Stimulated activated CD4-positive, alpha-beta T cell treated with anti-CD3 and anti-CD28 coated beads, Interleukin-1b, Interleukin-23, amount 100 ng/mL, for 24 hours (primary cell): ENCODE measurements at regions not wholly inside any gene's neighbourhood (a gene's known extent, or its start where the extent isn't known, plus 50 kb on each side); places are given as distances from the start of the nearest gene placed in this dataset.

Experiments used
- DNase-seq, 4 experiments: peaks; one replicate each; pipeline ENCODE4 v3.0.0-alpha.2; 2020; ENCODE audit warnings: low read depth in 4 of 4, low spot score in 1 of 4

DNA sequence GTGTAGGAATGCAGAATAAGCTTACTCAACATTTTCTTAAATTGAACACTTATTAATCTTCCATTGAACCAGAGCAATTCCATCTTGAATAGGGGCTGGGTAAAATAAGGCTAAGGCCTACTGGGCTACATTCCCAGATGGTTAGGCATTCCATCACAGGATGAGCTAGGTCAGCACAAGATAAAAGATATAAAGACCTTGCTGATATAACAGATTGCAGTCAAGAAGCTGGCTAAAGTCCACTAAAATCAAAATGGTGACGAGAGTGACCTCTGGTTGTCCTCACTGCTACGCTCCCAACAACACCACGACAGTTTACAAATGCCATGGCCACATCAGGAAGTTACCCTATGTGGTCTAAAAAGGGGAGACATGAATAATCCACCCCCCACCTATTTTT lies 156.1 kb downstream of the NXNL2 start:
- DNase-seq, result no peak

DNA sequence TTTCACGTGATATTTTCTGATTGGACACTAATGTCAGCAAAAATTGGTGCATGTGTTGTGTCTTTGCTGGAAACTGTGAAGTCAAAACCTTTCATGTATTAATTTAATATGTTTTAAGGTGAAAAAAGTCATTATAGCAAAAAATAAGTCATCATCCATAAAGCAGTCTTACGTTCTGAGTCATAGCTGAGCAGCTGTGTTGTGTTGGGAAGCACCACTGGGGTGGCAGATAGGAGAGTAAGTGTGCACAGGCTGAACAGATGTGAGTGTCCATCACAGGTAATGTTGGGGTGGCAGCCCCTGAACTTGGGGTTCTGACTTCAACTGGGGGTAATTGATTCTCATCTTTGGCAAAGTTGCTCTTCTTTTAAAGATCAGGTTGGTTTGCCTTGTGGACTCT lies 156.8 kb downstream of the NXNL2 start:
- no peak for DNase-seq

DNA sequence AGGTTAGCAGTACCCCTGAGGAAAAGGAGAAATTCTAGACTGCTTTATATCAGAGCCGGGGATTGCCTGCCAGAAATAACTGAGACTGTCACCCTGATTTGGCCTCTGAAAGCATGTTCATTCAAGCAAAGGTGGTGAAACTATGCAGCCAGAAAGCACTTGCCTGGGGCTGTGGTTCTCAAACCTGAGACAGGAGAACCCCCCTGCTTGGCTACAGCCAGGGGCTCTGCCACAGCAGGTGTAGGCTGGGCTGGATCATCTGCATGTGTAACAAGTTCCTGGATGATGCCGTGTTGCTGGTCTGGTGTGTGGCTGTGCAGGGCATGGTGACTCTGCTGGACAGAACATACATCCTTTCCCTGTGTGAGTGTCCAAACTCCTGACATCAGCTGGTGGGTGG lies 157.8 kb downstream of the NXNL2 start:
- no peak for DNase-seq

DNA sequence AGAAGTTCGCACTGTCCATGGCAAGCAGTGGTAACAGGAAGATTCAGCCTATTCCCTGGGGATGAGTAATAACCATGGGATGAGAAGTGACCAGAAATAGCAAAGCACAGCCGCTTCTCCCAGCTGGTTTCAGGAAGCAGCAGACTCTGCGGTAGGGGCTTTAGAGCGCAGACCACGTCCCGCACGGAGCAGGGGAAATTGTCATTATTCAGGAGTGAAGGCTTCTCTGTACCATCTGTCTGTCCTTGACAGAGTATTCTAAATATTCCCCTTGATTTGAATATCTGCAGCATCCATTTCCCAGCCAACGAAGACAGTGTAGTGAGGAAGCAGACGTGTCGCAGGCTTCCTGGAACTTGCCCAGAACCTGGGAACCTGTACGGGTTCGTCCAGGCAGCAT lies 159.6 kb downstream of the NXNL2 start:
- DNase-seq, result no peak

DNA sequence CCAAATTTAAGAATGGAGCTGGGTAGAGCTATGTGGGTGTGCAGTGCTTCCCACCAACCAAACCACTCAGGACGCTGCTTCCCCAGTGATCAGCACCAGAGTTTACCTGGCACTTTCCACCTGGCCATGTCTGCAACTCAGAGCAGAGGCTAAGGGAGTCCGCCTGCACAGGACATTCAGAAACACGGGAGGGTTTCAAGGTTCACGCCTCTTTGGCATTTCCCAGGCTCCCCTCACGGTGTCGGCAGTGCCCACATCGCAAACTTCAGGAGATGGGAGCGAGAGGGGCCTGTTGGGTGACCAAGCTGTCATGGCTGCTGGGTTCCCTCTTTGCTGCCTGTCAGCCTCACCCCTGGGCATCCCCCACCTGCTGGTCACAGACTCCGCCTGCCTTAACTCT lies 161.5 kb downstream of the NXNL2 start:
- no peak for DNase-seq

DNA sequence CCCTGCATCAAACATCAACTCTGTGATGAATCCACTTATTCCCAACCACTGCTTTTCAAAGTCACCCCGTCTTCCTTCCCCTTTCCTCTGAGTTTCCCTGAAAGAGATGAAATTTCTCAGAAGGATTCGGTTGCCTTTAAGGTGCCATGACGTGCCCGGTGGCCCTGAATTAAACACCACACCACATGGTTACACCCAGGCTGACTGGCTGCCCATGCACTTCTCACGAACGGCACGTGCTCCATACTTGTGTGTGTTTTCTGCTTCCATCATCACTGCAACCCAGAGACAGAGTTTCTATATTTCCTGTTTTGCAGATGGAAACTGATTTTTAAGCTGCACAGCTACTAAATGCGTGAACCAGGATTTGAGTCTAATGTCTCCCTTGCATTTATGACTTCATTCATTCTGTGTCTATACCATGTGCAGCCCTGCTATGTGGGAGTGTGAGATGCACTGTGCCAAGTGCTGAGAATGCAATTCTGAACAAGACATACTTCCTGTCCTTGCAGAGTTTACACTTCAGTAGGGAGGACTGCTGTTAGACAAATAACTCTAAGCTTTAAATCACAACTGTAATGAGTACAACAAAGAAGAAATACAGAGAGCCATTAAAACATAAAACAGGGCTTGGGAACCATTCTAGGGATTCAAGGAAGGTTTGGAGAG lies 162.9 kb downstream of the NXNL2 start:
- no peak for DNase-seq

DNA sequence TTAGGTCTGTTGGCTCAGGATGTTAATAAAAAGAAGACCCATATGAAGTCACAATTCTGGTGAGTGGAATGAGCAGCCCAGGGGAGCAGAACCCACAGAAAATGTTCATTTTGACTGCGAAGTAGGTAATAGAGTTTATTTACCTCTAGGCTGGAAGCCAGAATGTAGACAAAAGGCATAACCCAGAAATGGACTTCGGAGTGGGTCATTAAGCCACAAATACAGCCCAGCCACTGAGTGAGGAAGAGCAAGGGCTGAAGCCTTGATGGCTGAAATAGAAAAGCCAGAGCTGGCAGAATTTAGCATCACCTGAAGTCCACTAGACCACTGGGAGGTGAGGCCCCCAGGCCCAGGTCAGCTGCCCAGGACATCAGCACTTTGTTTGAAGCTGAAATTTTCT lies 168.0 kb downstream of the NXNL2 start:
- no peak for DNase-seq

DNA sequence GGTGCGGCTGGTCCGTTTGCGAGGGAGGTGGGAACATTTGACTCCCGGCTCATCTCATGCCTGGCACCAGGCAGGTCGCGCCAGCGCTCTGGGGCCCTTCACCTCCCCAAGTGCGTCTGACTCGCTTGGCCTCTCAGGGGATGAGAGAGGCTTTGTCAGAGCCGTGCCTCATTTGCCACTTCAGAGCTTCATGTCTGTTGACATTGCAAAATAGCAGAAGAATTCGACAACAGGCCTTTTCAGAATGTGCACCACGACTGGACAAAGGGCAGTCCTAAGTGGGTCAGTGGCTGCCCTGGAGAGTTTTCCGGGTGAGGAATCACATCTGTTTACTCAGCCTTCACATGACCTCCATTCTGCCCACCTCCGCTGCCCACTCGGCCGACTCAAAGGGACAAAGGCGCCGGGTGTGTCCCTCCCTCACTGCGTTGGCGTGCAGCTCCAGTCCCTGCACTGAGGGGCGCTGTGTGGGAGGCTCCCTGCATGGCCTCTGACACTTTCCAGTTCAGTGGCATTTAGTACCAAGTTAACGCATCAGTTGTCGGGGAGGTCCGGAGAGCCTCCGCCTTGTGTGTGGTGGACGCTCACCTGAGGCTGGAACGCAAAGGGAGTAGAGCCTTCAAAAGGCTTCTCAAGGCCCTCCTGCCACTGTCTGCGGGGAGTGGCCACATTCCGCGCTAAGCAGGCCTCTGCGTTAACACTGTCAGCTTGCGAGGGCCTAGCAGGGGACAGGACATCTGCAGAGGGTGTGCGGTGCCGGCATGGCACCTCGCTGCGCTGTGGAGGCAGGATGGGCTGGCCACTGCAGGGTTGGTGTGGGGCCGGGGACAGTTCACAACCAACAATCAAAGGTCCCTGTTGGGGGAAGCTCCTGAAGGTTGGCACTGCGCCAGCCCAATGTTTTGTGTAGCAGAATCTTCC lies 171.5 kb downstream of the NXNL2 start:
- DNase-seq, result no peak

DNA sequence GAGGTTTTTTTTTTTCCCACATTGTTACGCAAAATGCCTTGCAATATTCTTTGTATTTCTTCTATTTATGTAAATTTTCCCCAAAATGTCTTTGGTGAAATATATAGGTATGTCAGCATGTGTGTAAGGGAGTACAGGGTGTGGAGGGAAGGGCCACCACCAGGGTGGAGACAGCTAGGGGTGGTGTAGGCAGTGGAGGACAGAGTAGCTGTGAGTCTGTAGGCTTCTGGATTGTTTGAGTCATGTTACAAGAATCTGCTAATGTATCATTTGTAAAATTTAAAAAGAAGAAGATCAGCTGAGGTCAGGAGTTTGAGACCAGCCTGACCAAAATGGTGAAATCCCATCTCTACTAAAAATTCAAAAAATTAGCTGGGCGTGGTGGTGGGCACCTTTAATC lies 175.5 kb downstream of the NXNL2 start:
- DNase-seq, result no peak

DNA sequence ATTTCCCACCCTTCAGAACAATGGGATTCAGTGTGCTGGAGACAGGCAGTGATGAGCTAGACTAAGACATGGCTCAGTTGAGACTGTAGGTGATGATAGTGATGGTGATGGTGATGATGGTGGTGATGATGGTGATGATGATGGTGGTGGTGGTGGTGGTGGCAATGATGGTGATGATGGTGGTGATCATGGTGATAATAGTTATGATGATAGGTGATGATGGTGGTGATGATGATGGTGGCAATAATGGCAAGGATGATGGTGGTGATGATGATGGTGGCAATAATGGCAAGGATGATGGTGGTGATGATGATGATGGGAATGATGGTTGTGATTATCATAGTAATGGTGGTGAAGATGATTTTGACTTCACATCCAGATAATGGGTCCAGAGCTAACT lies 176.7 kb downstream of the NXNL2 start:
- no peak for DNase-seq

DNA sequence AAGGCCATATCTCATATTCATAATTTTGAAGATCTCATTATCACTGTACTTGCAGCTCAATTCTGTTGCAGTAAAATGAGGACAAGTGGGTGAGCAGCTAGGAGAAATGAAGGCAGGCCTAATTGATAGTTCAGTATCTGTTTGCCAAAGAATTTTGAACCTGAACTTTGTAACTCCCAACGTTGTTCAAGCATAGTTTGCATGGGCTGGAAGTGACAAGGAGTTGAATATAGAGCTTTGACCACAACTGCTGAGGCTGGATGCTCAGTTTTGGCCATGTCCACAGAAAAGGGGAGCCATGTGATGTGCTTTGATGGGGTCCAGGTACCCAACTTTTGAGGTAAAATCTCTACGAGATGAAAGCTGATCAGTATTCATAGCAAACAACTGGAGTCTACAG lies 177.5 kb downstream of the NXNL2 start:
- no peak for DNase-seq

DNA sequence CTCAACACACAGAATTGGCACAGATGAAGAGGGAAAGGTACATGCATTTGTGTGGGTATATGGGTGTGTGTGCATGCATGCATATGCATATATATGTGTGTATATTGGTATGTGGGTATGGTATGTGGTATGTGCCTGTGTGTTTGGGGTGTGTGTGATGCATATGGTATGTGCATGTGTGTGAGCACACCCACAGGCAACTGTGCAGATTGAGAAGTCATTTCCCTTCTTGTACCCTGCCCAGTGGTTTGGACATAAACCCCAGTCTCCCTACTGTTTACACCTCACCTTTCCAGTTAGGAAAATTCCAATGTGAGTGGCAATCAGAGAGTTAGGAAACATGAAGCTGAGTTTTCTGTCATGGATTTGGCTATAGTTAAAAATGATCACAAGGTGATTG lies 178.0 kb downstream of the NXNL2 start:
- no peak for DNase-seq

DNA sequence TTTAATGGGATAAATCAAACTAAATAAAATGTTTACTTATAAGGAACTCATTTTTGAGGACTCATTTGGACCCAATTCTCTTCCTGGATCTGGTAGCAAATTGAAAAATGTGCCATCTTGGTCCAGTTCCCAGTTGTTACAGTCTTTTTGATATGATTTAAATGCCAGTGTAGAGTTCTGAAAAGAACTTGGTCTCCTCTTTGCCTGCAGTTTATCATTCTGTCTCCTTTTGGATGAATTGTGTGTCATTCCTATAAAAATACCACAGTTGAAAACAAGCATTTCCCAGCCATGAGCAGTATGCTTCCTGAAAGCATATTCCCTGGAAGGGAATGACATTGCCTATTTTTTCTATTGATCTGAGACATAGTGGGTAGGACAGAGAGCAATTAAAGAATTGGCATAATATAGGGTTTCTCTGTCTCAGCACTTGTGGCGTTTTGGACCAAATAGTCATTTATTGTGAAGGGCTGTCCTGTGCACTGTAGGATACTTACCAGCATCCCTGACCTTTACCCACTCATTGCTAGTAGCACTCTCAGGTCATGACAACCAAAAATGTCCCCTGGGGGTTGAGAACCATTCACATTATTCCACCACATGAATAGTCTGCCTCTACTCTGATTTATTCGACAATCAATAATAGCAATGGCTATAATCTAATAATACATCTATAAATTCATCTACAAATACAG lies 181.8 kb downstream of the NXNL2 start:
- DNase-seq, result no peak

DNA sequence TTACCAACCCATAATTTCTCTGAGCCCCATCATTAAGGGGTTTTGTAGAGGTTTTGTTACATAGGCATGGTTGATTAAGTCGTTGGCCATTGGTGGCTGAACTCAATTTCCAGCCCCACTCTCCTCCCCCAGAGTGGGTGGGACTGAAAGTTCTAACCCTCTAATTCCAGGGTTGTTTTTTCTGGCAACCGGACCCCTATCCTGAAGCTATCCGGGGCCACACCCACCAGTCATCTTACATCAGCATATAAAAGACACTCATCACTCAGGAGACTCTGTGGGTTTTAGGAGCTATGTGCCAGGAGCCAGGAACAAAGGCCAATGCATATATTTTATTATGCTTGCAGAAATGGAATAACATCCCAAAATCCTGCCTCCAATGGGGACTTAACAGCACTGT lies 186.0 kb downstream of the NXNL2 start:
- no peak for DNase-seq

DNA sequence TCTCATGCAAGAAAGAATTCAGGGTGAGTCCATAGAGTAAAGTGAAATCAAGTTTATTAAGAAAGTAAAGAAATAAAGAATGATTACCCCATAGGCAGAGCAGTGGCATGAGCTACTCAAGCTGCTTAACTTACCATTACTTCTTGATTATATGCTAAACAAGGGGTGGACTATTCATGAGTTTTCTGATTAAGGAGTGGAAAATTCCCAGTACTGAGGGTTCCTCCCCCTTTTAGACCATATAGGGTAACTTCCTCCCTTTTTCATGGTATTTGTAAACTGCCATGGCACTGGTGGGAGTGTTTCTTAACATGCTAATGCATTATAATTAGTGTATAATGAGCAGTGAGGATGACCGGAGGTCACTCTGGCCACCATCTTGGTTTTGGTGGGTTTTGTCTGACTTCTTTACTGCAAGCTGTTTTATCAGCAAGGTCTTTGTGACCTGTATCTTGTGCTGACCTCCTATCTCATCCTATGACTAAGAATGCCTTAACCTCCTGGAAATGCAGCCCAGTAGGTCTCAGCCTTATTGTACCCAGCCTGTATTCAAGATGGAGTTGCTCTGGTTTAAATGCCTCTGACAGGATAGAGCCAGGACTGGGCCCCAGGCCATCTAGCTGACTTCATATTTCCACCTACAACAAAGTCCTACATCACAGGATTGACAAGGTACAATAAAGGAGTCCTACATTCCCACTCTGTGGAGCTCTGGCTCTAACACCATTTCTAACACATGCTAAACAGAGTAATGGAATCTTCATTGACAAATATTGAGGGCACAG lies 186.7 kb downstream of the NXNL2 start:
- DNase-seq, result no peak

DNA sequence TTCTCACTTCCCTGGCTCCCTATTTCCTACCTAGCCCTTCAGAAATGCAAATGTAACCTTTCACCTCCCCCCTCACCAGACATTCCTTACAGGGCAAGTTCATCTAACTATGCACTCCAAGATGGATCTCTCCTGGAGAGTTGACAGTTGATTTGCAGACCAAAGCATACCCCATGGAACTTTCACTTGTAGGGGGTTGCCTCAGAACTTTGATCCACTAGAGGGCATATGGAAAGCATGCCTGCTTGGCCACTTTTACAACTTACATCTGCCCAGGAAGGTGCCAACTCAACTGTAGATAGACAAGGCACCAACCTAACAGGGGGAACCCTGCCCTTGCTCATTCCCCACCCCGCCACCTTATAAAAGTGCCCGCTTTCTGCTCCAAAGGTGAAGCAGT lies 187.8 kb downstream of the NXNL2 start:
- DNase-seq, result no peak

DNA sequence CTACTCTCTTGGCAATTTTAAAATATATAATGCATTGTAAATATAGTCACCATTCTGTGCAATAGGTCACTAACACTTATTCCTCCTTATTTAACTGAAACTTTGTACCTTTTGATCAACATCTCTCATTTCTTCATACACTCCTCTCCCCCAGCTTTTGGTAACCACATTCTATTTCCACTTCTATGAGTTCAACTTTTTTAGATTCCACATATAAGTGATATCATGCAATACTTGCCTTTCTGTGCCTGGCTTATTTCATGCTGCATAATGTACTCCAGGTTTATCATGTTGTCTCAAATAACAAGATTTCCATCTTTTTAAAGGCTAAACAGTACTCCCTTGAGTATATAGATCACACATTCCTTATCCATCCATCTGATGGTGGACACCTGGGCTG lies 188.8 kb downstream of the NXNL2 start:
- DNase-seq, result no peak

DNA sequence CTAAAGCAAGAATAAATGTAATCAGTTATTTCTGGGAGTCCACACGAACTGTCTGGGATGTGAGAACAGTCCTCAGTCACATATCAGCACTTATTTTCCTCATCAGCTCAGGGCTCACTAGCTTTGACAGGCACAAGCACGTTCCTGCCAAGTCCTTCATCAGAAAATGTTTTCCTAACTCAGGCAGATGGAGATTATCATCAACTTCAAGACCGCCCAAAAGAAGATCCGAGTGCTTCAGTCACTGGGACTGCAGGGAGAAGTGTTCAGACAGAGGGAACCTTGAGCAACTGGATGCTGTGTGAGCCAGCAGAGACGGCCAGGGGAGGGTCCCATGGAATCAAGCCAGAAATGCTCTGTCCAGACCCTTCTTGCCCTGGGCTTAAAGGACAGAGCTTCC lies 189.4 kb downstream of the NXNL2 start:
- no peak for DNase-seq

DNA sequence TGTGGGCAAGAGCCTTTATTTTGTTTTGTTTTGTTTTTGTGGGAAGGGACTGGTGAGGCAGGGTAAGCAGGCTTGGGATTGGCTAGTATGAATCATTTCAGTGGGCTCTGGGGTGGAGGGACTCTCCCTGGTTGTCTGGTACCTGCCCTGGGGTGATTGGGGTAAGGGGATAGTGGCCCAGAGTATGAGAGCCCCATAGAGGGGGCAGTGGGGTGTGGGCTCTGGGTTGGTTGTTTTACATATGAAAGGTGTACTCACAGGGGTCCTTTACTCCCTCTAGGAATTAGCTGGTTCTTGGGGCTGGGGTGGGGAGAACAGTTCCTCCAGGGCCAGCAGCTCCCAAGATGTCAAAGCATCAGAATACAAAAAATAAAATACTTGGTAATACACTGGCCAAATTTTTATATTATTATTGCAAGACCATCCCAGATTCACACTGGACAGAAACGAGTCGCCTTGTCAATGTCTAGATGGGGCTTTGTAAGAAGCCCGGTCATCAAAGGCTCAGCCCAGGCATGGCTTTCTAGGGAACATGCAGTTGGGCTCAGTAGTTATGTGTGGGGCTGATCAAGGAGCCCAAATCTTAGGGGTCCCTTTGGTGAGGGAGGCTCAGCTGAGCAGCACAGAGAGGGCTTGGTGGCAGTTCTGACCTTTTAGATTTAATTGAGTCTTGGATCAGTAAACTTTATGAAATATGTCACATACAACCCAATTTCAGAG lies 190.5 kb downstream of the NXNL2 start:
- no peak for DNase-seq

DNA sequence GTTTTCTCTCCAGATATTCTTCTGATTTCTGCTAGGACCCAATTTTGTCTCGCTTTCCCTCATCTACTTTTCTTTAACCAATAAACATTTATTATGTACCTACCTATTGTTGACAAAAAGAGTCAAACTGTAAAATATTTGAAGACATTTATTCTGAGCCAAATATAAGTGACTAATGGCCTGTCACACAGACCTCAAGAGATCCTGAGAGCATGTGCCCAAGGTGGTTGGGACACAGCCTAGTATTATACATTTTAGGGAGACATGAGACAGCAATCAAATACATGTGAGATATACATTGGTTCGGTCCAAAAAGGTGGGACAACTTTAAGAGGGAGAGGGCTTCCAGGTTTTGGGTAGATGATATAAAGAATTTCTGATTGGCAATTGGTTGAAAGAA lies 191.8 kb downstream of the NXNL2 start:
- DNase-seq, result no peak

DNA sequence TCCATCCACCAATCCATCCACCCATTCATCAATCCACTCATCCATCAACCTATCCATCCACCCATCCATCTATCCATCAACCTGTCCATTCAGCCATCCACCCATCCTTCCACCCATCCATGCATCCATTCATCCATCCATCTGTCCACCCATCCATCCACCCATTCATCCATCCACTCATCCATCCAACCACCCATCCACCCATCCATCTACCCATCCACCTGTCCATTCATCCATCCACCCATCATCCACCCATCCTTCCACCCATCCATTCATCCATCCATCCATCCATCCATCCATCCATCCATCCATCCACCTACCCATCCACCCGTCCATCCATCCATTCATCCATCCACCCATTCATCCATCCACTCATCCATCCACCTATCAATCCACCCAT lies 195.8 kb downstream of the NXNL2 start:
- DNase-seq, result no peak
